AG09319 (cell line): ENCODE measurements at regions not wholly inside any gene's neighbourhood (a gene's known extent, or its start where the extent isn't known, plus 50 kb on each side); places are given as distances from the start of the nearest gene placed in this dataset.

Experiments used
- DNase-seq: peaks from one replicate; pipeline ENCODE4 v3.0.0-alpha.2; 2010; ENCODE audit warnings: low read depth; ENCODE audit errors: extremely low read depth
- TF ChIP-seq, protein P1 (sequence below): IDR thresholded peaks from 2 replicates; pipeline ENCODE4 v1.5.1; 2011; ENCODE audit warnings: low read depth, mild to moderate bottlenecking, inconsistent platforms, low read length, moderate library complexity

DNA sequence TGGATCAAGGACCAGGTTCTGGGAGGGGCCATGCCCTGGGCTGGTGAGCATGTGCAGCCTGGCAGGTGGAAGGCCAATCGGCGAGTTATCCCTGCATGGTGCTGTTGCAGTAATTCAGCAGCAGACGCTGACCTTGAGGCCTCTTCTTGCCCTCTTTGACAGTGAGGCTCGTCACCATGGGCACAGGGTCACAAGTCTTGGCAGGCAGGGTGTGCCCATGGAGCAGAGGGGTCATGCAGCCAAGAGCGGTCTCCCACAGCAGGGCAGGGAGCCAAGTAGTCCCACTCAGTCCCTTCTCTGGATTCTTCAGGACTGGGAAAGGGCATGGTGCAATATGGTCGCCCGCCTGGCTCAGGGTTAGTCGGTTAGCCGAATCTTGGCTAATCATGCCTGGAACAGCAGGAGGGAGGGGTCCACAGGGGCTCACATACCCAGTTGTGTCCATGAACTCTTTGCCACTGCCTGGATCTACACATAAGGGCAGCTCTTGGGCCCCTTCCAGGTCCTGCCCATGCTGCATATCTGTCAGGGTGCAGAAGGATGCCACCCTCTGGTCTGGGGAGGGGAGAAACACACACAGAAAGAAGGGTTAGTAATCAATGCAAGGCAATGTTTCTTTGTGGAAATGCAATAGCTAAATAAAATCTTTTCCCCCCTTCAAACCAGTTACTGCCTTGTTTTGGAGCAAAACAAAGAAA lies 226.8 kb downstream of the SIPA1L2 start:
- TF ChIP-seq, protein P1, sequence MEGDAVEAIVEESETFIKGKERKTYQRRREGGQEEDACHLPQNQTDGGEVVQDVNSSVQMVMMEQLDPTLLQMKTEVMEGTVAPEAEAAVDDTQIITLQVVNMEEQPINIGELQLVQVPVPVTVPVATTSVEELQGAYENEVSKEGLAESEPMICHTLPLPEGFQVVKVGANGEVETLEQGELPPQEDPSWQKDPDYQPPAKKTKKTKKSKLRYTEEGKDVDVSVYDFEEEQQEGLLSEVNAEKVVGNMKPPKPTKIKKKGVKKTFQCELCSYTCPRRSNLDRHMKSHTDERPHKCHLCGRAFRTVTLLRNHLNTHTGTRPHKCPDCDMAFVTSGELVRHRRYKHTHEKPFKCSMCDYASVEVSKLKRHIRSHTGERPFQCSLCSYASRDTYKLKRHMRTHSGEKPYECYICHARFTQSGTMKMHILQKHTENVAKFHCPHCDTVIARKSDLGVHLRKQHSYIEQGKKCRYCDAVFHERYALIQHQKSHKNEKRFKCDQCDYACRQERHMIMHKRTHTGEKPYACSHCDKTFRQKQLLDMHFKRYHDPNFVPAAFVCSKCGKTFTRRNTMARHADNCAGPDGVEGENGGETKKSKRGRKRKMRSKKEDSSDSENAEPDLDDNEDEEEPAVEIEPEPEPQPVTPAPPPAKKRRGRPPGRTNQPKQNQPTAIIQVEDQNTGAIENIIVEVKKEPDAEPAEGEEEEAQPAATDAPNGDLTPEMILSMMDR = no peak

DNA sequence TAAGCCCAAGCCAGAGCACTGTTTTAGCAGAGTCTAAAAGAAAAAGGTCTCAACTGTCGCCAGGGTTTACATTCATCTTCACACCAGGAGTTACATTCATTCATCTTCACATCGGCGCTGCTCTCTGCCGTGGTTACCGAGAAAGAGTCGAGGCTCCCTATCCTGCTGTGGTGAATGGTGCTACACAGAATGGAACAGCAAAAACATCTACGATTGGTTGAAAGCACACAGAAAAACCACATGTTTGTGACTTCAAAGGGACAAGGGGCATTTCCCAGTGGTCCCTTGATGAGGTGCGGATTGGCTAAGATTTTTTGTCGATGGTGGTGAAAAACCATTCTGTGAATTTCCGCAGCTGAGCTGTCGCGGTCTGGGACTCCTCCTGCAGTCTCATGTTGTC lies 231.1 kb downstream of the SIPA1L2 start:
- TF ChIP-seq, protein P1 = no peak
- DNase-seq = no peak

More for the DNA sequence above, 226.8 kb downstream of the SIPA1L2 start:
- no peak for DNase-seq

DNA sequence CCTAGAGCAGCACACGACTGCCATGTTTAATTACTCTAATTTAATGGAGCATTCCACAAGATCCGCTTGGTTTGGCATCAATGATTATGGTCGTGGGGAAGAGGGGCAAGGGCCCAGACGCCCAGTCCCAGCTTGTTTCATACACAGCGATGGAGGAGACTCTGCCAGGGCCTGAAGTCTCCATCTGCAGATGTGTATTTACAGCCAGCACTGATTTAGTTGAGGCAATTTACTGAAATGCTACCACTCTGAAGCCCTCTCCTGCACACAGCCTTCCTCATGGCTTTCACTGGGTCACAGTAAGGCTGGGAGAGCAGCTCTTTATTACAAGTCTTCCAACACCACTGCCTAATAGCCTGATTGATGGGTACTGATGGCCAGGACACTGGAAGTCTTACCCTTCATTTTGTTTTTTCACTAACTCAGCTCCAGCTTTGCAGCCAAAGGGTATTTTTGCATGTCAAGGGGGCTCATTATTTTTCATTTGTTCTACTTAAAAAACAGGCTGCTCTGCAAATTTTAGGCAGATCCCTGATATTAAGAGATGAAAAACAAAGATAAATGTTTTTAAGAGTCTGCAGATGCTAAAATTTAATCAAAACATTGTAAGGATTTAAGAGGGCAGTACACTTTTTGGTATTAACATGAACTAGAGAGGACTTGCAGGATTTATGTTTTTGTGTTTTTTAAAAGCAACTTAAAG lies 236.3 kb downstream of the SIPA1L2 start:
- no peak for DNase-seq
- TF ChIP-seq, protein P1 = no peak

DNA sequence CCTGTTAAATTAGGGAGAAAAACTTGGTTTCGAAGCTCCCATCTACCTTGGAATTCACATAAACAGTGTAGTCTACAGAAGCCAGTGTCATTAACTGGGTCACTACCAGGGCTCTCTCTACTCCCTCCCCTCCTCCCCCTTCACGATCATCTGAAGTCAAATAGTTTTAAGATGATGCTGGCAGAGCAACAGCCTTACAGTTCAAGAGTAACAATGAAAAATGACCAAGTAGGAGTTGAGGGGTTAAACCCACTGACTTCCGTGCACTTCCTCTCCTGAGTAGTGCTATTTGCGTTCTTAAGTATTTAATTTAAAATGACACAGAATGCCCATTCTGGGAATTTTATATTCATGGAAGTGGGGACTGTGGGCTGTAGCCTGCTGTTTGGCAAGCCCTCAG lies 236.9 kb downstream of the SIPA1L2 start:
- no peak for DNase-seq
- TF ChIP-seq, protein P1 = no peak

DNA sequence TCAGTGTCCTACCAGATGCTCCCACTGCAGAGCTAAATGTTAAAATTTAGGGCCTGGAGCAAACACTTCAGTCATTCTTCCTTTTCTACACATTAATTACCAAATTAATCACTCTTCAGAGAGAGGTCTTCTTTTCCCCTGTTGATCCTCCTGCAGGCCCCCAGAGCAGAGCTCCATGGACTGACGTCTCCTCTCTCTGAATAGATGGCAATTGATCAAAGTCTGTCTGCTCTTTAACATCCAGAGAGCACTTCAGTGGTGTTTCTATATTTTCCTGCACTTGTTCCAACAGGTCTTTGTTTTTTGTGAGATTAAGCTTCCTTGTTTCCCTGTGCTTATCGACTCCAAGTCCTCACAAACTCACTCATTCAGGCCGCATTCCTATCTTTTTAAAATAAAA lies 239.3 kb downstream of the SIPA1L2 start:
- no peak for DNase-seq
- TF ChIP-seq, protein P1 = no peak

- TF ChIP-seq, protein P1 = no peak
- no peak for DNase-seq
Observed at GRCh38 chr1:232389744-232390143, 240.2 kb downstream of the SIPA1L2 start.

DNA sequence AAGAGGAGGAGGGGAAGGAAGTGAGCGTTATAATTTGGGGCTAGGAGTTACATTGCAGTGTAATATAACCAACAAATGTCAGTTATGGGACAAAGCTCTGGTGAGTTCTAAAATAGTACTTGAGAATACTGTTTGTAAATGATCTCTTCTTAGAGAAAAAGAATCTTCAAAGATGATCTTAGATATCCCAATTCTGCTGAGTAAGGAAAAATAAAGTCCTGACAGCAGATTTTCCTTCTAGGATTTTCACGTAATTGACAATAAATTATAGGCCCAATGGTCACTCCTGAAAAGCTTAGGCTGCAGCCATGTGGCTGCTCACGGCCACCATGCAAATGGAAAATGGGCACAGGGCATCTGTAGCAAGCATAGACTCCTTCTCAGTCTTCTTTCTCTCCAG lies 241.6 kb downstream of the SIPA1L2 start:
- TF ChIP-seq, protein P1 = no peak

More for the DNA sequence above, 241.6 kb downstream of the SIPA1L2 start:
- no peak for DNase-seq
